Activated T-cell treated with anti-CD3 and anti-CD28 coated beads for 24 hours (primary cell): ENCODE measurements at regions not wholly inside any gene's neighbourhood (a gene's known extent, or its start where the extent isn't known, plus 50 kb on each side); places are given as distances from the start of the nearest gene placed in this dataset.
"Not testable (repeated sequence)": the region's sequence is repeated elsewhere in the genome, so short reads cannot be mapped to it uniquely, and the experiment has no call there.

Experiments used
- DNase-seq: peaks from one replicate; pipeline ENCODE4 v3.0.0-alpha.2; 2020; ENCODE audit warnings: low read depth

- DNase-seq = no peak
These were observed 1149.5 kb downstream of the VRK1 start for GRCh38 chr14:97946641-97947040.

- no peak for DNase-seq
These were observed 1151.7 kb downstream of the VRK1 start for GRCh38 chr14:97948841-97949240.

- no peak for DNase-seq
These were observed 1159.6 kb downstream of the VRK1 start for GRCh38 chr14:97956581-97957340.

- DNase-seq = no peak
These were observed 1162.1 kb downstream of the VRK1 start for GRCh38 chr14:97959251-97959650.

GRCh38 chr14:97960436-97960835 lies 1163.3 kb downstream of the VRK1 start:
- DNase-seq = no peak

GRCh38 chr14:97970222-97970621 lies 1173.0 kb downstream of the VRK1 start:
- DNase-seq = no peak

- no peak for DNase-seq
These were observed 1178.0 kb downstream of the VRK1 start for GRCh38 chr14:97975216-97975615.

- DNase-seq = no peak
These were observed 1178.8 kb downstream of the VRK1 start for GRCh38 chr14:97975962-97976361.

GRCh38 chr14:97976861-97977260 lies 1179.7 kb downstream of the VRK1 start:
- no peak for DNase-seq

- peak; percentile 60 for DNase-seq
These were observed 1180.6 kb downstream of the VRK1 start for GRCh38 chr14:97977651-97978261.

GRCh38 chr14:97978341-97978740 lies 1181.2 kb downstream of the VRK1 start:
- peak; percentile 78 for DNase-seq

GRCh38 chr14:97993508-97994019 lies 1196.4 kb downstream of the VRK1 start:
- no peak for DNase-seq

GRCh38 chr14:97994020-97994531 lies 1196.9 kb downstream of the VRK1 start:
- DNase-seq = no peak

- DNase-seq = no peak
These were observed 1197.9 kb downstream of the VRK1 start for GRCh38 chr14:97995038-97995437.

- no peak for DNase-seq
These were observed 1198.3 kb downstream of the VRK1 start for GRCh38 chr14:97995531-97995930.

GRCh38 chr14:98006008-98006407 lies 1208.8 kb downstream of the VRK1 start:
- DNase-seq = no peak

- DNase-seq = no peak
These were observed 1211.4 kb downstream of the VRK1 start for GRCh38 chr14:98008381-98009113.

- DNase-seq = not testable (repeated sequence)
These were observed 1212.0 kb downstream of the VRK1 start for GRCh38 chr14:98009177-98009576.

- no peak for DNase-seq
These were observed 1213.6 kb downstream of the VRK1 start for GRCh38 chr14:98010784-98011183.

GRCh38 chr14:98014851-98015615 lies 1217.9 kb downstream of the VRK1 start:
- DNase-seq = no peak

GRCh38 chr14:98015921-98016320 lies 1218.7 kb downstream of the VRK1 start:
- DNase-seq = no peak

GRCh38 chr14:98018628-98019027 lies 1221.4 kb downstream of the VRK1 start:
- no peak for DNase-seq
